Panc1 (cell line): ENCODE measurements at regions not wholly inside any gene's neighbourhood (a gene's known extent, or its start where the extent isn't known, plus 50 kb on each side); places are given as distances from the start of the nearest gene placed in this dataset.

ENCODE experiments used
- REST ChIP-seq, 2 experiments: IDR thresholded peaks; 2 replicates each; pipeline ENCODE4 v1.6.1; 2011 to 2012; ENCODE audit warnings: low read depth in 2 of 2, control low read depth in 1 of 2, low read length in 1 of 2, mild to moderate bottlenecking in 1 of 2, moderate library complexity in 1 of 2; ENCODE audit not compliant: insufficient read depth in 1 of 2
- SIN3A ChIP-seq: IDR thresholded peaks from 2 replicates; pipeline ENCODE4 v1.6.1; 2012; ENCODE audit warnings: low read depth, mild to moderate bottlenecking, low read length, moderate library complexity, borderline replicate concordance; ENCODE audit not compliant: insufficient read depth

GRCh38 chr6:92086750-92087149 is 1332.6 kb downstream of the EPHA7 start:
- no peak for TF ChIP-seq SIN3A
- no peak for TF ChIP-seq REST (IDR thresholded peaks at IDR 0.05; ENCODE audit: insufficient read depth in 1 of 2, low read depth in 2 of 2, low read length in 1 of 2)
